ENCODE measurements at regions not wholly inside any gene's neighbourhood (a gene's known extent, or its start where the extent isn't known, plus 50 kb on each side); places are given as distances from the start of the nearest gene placed in this dataset.

- TF ChIP-seq CTCF (IDR thresholded peaks at IDR 0.05) (no peak), POLR2AphosphoS5 (IDR thresholded peaks at IDR 0.05) (no peak), POLR2A (IDR thresholded peaks at IDR 0.05; ENCODE audit: low read depth) (no peak)
These were observed 325.7 kb upstream of the SLC10A2 start for GRCh38 chr13:103391936-103392335.

All from esophagus muscularis mucosa (tissue), 3 donors.